Aorta (tissue), 5 donors: ENCODE measurements at regions not wholly inside any gene's neighbourhood (a gene's known extent, or its start where the extent isn't known, plus 50 kb on each side); places are given as distances from the start of the nearest gene placed in this dataset.

Experiments
- ATAC-seq: fragments of 200-7000 bp; cut with Tn5 transposase; one replicate; pipeline ENCODE4 v1.9.1; 2022; ENCODE audit warnings: moderate library complexity; ENCODE audit not compliant: low FRiP score
- DNase-seq, 2 donors: peaks; one replicate each; pipeline ENCODE4 v3.0.0-alpha.2; 2020
- H3K27ac ChIP-seq, 2 donors: one replicate each; pipeline ENCODE4 v1.5.1; 2013; ENCODE audit warnings: low read length in 2 of 2, mild to moderate bottlenecking in 2 of 2, moderate library complexity in 2 of 2, control low read depth in 1 of 2, inconsistent platforms in 1 of 2, low read depth in 1 of 2
- H3K27me3 ChIP-seq, 2 donors: one replicate each; pipeline ENCODE4 v1.6.1; 2013; ENCODE audit warnings: control low read depth in 1 of 2, low read length in 1 of 2, mild to moderate bottlenecking in 1 of 2, moderate library complexity in 1 of 2; ENCODE audit not compliant: insufficient read depth in 2 of 2, control insufficient read depth in 1 of 2
- H3K36me3 ChIP-seq, 2 donors: one replicate each; pipeline ENCODE4 v1.6.1; 2013; ENCODE audit warnings: control low read depth in 1 of 2, low read length in 1 of 2, mild to moderate bottlenecking in 1 of 2; ENCODE audit not compliant: insufficient read depth in 2 of 2, control insufficient read depth in 1 of 2
- H3K4me1 ChIP-seq, 2 donors: one replicate each; pipeline ENCODE4 v1.6.1; 2013; ENCODE audit warnings: low read length in 2 of 2, control low read depth in 1 of 2, mild to moderate bottlenecking in 1 of 2, moderate library complexity in 1 of 2; ENCODE audit not compliant: insufficient read depth in 2 of 2, control insufficient read depth in 1 of 2
- H3K4me3 ChIP-seq, 2 donors: one replicate each; pipeline ENCODE4 v1.5.1; 2013; ENCODE audit warnings: low read length in 2 of 2, control low read depth in 1 of 2, mild to moderate bottlenecking in 1 of 2
- H3K9me3 ChIP-seq: one replicate; pipeline ENCODE4 v1.6.1; 2013; ENCODE audit warnings: mild to moderate bottlenecking, low read length; ENCODE audit not compliant: control insufficient read depth
- WGBS, 2 donors: extraction: QIAGEN DNeasy Blood & Tissue Kit; methylation state at CpG; one replicate each; pipeline ENCODE4 v1.1.7; 2013; 5-methylcytosine and 5-hydroxymethylcytosine counted together
- intact Hi-C, 2 donors: fragments of 100-400 bp; cut with DNase I; formaldehyde crosslinking; loops; one replicate each; pipeline versions ENCODE4 v1.14.2 to v1.15.0; 2022
- donor health status: healthy with polysubstance abuse.
- donor health status: Bipolar disorder and iron deficiency.
- donor health status: DM: no; HTN: no; CAD: no.
- donor health status: DM: no; HTN: no; CAD: no.
- donor health status: DM: yes; HTN: yes; CAD: no.

DNA sequence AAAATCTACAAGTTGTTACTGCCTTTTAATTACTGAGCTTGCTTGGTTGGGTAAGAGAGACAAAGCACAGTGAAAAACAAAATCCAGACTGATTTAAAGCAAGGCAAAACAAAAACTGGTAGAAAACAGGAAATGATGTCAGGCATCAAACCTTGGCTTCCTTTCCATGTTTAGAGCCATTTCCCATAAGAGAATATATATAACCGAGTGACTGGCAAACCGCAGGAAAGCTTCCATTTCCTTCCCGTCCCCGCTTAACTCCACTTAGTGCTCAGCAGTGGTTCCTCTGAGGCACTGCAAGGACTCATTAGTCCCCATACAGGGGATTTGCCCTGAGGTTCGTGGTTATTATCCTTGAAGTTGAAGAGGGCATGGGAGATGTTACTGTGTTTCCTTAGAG is 446.3 kb downstream of the LPIN1 start:
- WGBS, 2 donors = 88 to 91% methylated on average over 5 of the region's 5 CpGs
- ATAC-seq = no peak
- intact Hi-C loops = no loop called here
- H3K4me3 ChIP-seq = no peak overlapping the region
- no peaks in the 10 kb centered on the region for H3K4me1 ChIP-seq
- no peak overlapping the region for H3K27ac ChIP-seq
- no peak for DNase-seq
- peaks cover 6% of the 10 kb centered on the region for H3K9me3 ChIP-seq
- H3K36me3 ChIP-seq = no peaks in the 10 kb centered on the region
- H3K27me3 ChIP-seq = no peaks in the 10 kb centered on the region

DNA sequence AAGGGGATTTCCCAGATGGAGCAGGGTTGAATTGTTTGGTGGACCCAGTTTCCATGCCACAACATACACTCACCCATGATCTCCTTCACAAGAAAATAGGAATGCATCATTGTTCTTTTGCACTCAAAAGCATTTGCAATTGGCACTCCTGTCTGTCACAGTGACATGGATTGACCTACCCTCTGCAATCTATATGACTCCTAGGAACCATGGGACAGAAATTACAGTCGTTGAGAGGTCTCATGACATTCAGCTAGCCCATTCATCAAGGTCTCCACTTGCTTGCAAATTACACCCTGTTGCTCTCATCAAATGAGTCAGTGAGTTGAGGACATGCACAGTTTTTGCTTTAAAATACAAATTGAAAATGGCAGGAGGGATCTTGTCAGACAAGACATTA is 448.5 kb downstream of the LPIN1 start:
- no peak for DNase-seq
- 68 to 73% methylated on average over 1 of the region's 1 CpG for WGBS, 2 donors
- intact Hi-C loops = no loop called here
- Histone ChIP-seq H3K9me3 (peaks cover 6% of the 10 kb centered on the region), H3K4me3 (no peak overlapping the region), H3K27me3 (no peaks in the 10 kb centered on the region), H3K4me1 (no peaks in the 10 kb centered on the region), H3K27ac (no peak overlapping the region), H3K36me3 (no peaks in the 10 kb centered on the region)
- no peak for ATAC-seq

DNA sequence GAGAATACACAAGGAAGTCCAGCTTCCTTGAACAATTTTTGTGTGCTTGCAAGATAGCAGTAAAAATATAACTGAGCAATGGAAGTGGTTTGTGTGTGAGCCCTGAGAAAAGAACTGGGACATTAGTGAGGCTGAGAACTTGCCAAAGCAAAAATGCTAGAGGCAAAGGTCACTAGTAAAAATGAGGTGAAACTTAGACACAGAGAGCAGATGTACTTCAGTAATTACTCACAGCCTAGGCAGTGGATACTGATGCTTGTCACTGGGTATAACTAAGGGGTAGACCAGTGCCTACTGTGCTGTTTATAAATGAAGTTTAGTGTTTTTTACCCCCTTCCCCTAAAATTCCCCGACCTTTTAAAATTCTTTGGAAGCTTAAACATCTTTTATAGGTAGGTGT is 450.1 kb downstream of the LPIN1 start:
- DNase-seq (no peak), ATAC-seq (no peak)
- Histone ChIP-seq H3K27ac (no peak overlapping the region), H3K4me3 (no peak overlapping the region), H3K4me1 (no peaks in the 10 kb centered on the region), H3K36me3 (no peaks in the 10 kb centered on the region), H3K9me3 (peaks cover 6% of the 10 kb centered on the region), H3K27me3 (no peaks in the 10 kb centered on the region)
- WGBS, 2 donors = 94 to 97% methylated on average over 1 of the region's 1 CpG
- intact Hi-C loops = no loop called here

DNA sequence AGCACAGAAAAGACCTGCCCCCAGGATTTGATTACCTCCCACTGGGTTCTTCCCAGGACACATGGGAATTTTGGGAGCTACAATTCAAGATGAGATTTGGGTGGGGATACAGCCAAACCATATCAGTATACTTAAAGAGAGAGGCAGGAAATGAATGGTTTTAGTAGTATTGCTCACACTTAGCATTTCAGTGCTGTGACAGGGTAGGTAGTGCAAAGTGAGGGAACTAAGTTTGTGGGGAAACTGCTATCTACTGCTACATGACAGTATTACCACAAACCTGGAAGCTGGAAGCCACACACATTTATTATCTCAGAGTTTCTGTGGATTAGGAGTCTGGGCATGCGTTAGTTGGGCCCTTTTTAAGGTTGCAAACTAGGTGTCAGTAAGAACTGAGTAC is 450.7 kb downstream of the LPIN1 start:
- intact Hi-C loops = no loop called here
- Histone ChIP-seq H3K27ac (no peak overlapping the region), H3K4me1 (no peaks in the 10 kb centered on the region), H3K27me3 (no peaks in the 10 kb centered on the region), H3K36me3 (no peaks in the 10 kb centered on the region), H3K9me3 (peaks cover 6% of the 10 kb centered on the region), H3K4me3 (no peak overlapping the region)
- DNase-seq (no peak), ATAC-seq (no peak)
- WGBS, 2 donors = 99 to 100% methylated on average over 1 of the region's 1 CpG

DNA sequence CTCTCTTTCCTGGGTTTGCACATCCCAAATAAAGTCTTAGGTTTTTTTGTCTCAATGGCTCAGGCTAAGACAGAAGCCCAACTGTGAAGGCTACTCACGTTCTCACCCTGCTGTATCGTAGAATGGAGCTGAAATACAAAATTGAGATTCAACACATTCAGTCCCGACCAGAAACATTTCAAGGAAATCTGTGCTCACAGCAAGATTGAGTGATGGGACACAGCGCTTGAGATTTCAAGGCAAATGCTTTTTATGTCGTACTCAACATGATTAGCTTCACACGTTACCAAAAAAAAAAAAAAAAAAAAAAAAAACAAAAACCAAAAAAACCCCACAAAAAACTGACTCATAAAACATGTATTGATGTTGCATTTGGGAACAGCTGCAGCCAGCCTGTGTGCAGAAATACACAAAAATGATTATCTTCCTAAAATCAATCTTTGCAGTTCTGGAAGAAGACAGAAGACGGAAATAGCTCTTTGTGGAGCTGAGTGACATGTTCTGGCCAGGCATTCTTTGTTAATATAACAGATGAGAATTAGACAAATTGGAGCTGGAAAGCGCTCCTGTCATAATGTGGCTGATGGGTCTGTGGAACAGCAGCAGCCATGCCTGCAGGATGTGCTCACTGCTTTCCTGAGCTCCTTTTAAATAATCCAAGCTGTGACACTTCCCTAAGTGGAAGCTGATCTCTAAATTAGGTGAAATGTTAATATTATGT is 453.2 kb downstream of the LPIN1 start:
- Histone ChIP-seq H3K9me3 (peaks cover 6% of the 10 kb centered on the region), H3K27me3 (no peaks in the 10 kb centered on the region), H3K27ac (no peak overlapping the region), H3K4me3 (no peak overlapping the region), H3K36me3 (no peaks in the 10 kb centered on the region), H3K4me1 (no peaks in the 10 kb centered on the region)
- intact Hi-C loops = no loop called here
- ATAC-seq = no peak
- DNase-seq = no peak
- 81 to 85% methylated on average over 8 of the region's 8 CpGs for WGBS, 2 donors

DNA sequence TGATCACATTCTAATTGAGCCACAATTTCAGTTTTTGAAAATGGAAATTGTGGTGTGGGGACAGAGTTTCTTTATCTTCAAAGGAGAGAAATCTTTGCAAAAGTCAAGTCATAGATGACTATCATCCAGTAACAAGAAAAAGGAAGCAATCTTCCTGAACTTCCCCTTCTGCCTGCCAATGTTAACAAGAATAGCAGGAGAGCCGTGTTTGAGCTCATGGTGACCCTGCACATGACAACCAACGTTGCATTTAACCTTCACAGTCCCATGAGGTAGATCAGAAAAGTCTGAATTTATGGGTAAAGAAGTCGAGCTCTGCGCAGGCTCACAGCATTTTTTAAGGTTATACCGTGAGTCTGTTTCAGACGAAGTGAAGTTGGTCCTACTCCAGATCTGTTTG is 454.9 kb downstream of the LPIN1 start:
- Histone ChIP-seq H3K4me1 (no peaks in the 10 kb centered on the region), H3K9me3 (peaks cover 6% of the 10 kb centered on the region), H3K27me3 (no peaks in the 10 kb centered on the region), H3K36me3 (no peaks in the 10 kb centered on the region), H3K4me3 (no peak overlapping the region), H3K27ac (no peak overlapping the region)
- peak in 1 of 2 donors; percentile 54 for DNase-seq
- intact Hi-C loops = no loop called here
- ATAC-seq = no peak
- 80 to 81% methylated on average over 6 of the region's 6 CpGs for WGBS, 2 donors

DNA sequence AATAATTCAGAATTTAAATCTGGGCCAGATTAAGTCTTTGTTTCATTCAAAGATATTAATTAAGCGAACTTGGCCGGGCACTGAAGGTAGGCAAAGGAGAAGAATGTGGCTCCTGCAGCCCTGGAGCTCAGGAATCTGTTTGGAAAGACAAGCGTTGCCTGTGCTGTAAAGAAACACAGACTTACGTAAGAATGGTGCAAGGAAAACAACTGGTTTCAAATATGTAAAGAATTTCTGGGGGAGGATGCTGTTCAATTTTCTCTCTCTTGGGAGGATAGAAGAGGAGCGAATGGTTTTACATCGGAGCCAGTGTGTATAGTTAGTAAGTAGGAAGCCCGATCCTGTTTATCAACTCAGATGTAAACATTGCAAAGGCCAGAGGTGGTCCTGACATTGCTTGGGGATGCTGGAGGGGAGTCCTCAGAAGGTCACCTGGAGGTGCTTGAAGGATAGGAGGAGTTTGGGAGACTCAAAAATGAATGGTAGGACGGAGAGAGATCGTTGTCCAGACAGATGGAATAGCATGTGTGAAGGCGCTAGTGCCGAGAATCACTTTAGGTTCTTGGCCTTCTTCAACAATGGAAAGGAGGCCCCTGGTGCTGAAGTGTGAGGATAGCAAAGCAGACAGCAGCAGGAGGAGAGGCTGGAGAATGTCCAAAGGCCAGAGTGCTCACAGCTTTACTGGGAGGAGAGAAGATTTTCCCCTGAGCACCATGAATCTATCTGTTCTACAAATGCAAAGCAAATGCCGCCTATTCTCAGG is 456.1 kb downstream of the LPIN1 start:
- H3K9me3 ChIP-seq = peaks cover 2% of the 10 kb centered on the region
- no peak for DNase-seq
- H3K36me3 ChIP-seq = no peaks in the 10 kb centered on the region
- intact Hi-C loops = no loop called here
- H3K4me1 ChIP-seq = no peaks in the 10 kb centered on the region
- no peak overlapping the region for H3K27ac ChIP-seq
- H3K27me3 ChIP-seq = no peaks in the 10 kb centered on the region
- ATAC-seq = no peak
- H3K4me3 ChIP-seq = no peak overlapping the region
- 83 to 88% methylated on average over 12 of the region's 12 CpGs for WGBS, 2 donors

DNA sequence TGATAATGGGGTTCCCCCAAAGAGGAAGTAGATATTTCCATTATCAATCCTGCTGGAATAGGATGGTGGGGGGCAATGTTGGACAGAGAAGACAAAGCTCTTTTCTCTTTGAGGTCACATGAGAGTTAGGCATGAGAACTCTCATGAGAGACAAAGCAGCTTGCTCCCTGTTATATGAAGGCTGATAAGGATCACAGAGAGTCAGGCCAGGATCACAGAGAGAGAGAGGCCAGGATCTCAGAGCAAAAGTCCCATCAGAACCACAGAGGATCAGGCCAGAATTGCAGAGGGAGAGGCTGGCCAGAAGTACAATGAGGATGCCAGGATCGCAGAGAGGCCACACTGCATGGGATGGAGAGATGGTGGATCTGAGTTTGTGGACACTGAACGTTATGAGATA is 457.1 kb downstream of the LPIN1 start:
- Histone ChIP-seq H3K27me3 (no peaks in the 10 kb centered on the region), H3K4me3 (no peak overlapping the region), H3K36me3 (no peaks in the 10 kb centered on the region), H3K27ac (no peak overlapping the region), H3K4me1 (no peaks in the 10 kb centered on the region), H3K9me3 (no peaks in the 10 kb centered on the region)
- WGBS, 2 donors = 87 to 90% methylated on average over 2 of the region's 2 CpGs
- no peak for DNase-seq
- ATAC-seq = peak; percentile 13
- intact Hi-C loops = no loop called here

DNA sequence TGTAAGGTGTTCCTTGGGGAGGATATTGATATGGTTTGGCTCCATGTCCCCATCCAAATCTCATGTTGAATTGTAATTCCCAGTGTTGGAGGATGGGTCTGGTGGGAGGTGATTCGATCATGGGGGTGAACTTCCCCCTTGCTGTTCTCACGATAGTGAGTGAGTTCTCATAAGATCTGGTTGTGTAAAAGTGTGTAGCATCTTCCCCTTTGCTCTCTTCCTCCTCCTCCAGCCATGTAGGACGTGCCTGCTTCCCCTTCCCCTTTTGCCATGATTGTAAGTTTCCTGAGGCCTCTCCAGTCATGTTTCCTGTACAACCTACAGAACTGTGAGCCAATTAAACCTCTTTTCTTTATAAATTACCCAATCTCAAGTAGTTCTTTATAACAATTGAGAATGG is 458.7 kb downstream of the LPIN1 start:
- ATAC-seq = no peak
- no peak for DNase-seq
- no peaks in the 10 kb centered on the region for H3K36me3 ChIP-seq
- no peaks in the 10 kb centered on the region for H3K27me3 ChIP-seq
- no peak overlapping the region for H3K27ac ChIP-seq
- H3K9me3 ChIP-seq = no peaks in the 10 kb centered on the region
- intact Hi-C loops = no loop called here
- WGBS, 2 donors = 94 to 95% methylated on average over 3 of the region's 3 CpGs
- no peak overlapping the region for H3K4me3 ChIP-seq
- H3K4me1 ChIP-seq = no peaks in the 10 kb centered on the region
